ENCODE measurements at regions not wholly inside any gene's neighbourhood (a gene's known extent, or its start where the extent isn't known, plus 50 kb on each side); places are given as distances from the start of the nearest gene placed in this dataset.

DNA sequence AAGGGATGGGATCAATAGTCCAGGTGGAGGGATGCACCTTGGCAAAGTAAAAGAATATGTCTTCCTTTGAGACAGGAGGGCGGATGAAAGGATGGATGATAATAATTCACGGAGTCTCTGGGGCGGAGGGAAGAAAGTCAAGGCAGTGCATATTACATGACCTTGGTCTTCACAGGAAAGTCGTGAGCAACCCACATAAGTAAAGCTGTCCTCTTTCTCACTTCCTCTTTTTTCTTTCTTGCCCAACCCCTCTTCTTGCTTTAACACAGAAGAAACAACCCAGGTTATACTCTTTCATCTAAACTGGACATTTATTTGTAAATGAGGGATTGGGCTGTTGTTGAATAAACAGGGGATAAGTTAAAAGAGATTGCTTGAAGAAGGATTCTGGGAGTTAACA lies 168.7 kb upstream of the SKOR2 start (continued):
- TF ChIP-seq, protein P1, sequence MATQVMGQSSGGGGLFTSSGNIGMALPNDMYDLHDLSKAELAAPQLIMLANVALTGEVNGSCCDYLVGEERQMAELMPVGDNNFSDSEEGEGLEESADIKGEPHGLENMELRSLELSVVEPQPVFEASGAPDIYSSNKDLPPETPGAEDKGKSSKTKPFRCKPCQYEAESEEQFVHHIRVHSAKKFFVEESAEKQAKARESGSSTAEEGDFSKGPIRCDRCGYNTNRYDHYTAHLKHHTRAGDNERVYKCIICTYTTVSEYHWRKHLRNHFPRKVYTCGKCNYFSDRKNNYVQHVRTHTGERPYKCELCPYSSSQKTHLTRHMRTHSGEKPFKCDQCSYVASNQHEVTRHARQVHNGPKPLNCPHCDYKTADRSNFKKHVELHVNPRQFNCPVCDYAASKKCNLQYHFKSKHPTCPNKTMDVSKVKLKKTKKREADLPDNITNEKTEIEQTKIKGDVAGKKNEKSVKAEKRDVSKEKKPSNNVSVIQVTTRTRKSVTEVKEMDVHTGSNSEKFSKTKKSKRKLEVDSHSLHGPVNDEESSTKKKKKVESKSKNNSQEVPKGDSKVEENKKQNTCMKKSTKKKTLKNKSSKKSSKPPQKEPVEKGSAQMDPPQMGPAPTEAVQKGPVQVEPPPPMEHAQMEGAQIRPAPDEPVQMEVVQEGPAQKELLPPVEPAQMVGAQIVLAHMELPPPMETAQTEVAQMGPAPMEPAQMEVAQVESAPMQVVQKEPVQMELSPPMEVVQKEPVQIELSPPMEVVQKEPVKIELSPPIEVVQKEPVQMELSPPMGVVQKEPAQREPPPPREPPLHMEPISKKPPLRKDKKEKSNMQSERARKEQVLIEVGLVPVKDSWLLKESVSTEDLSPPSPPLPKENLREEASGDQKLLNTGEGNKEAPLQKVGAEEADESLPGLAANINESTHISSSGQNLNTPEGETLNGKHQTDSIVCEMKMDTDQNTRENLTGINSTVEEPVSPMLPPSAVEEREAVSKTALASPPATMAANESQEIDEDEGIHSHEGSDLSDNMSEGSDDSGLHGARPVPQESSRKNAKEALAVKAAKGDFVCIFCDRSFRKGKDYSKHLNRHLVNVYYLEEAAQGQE (IDR thresholded peaks at IDR 0.05; ENCODE audit: unreplicated experiment): no peak
- TF ChIP-seq ZNF114 (CRISPR knock-in tag; IDR thresholded peaks at IDR 0.05) (no peak), EZH2phosphoT487 (IDR thresholded peaks at IDR 0.05; ENCODE audit: unreplicated experiment) (no peak), EZH2 (IDR thresholded peaks at IDR 0.05; ENCODE audit: low read depth, unreplicated experiment) (no peak), STAT1 (IDR thresholded peaks at IDR 0.05; ENCODE audit: unreplicated experiment) (no peak), POLR2AphosphoS5 (IDR thresholded peaks at IDR 0.05; ENCODE audit: low read depth) (no peak)

GRCh38 chr18:47418746-47419145 lies 167.3 kb upstream of the SKOR2 start:
- TF ChIP-seq JUNB (IDR thresholded peaks at IDR 0.05; ENCODE audit: unreplicated experiment): no peak
- TF ChIP-seq, protein P2, sequence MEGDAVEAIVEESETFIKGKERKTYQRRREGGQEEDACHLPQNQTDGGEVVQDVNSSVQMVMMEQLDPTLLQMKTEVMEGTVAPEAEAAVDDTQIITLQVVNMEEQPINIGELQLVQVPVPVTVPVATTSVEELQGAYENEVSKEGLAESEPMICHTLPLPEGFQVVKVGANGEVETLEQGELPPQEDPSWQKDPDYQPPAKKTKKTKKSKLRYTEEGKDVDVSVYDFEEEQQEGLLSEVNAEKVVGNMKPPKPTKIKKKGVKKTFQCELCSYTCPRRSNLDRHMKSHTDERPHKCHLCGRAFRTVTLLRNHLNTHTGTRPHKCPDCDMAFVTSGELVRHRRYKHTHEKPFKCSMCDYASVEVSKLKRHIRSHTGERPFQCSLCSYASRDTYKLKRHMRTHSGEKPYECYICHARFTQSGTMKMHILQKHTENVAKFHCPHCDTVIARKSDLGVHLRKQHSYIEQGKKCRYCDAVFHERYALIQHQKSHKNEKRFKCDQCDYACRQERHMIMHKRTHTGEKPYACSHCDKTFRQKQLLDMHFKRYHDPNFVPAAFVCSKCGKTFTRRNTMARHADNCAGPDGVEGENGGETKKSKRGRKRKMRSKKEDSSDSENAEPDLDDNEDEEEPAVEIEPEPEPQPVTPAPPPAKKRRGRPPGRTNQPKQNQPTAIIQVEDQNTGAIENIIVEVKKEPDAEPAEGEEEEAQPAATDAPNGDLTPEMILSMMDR (conservative IDR thresholded peaks at IDR 0.05; ENCODE audit: low read depth in 2 of 2): no peak
- no peak for TF ChIP-seq ZNF462 (CRISPR knock-in tag; IDR thresholded peaks at IDR 0.05)
- TF ChIP-seq ETS1 (IDR thresholded peaks at IDR 0.05): no peak
- no peak for TF ChIP-seq ZNF331 (CRISPR knock-in tag; IDR thresholded peaks at IDR 0.05; ENCODE audit: low read depth)
- Histone ChIP-seq H3F3A (replicated peaks; ENCODE audit: low read depth) (no peaks in the 10 kb centered on the region), H2AFZ (no peak overlapping the region), H3K9me2 (ENCODE audit: insufficient read depth) (no peaks in the 10 kb centered on the region), H3K27ac (ENCODE audit: low read depth) (no peak overlapping the region), H3K4me3 (no peak overlapping the region), H3K4me1 (ENCODE audit: insufficient read depth) (peaks cover 8% of the 10 kb centered on the region; the same call in 1 of the 2 replicates), H3K79me2 (replicated peaks; ENCODE audit: insufficient read depth) (no peaks in the 10 kb centered on the region), H4K20me1 (replicated peaks; ENCODE audit: insufficient read depth) (no peaks in the 10 kb centered on the region), H3K36me3 (ENCODE audit: insufficient read depth) (no peaks in the 10 kb centered on the region), H3K4me2 (no peak overlapping the region), H3K27me3 (ENCODE audit: insufficient read depth) (peaks cover 62% of the 10 kb centered on the region)
- DNase-seq (ENCODE audit: low spot score) (peak; percentile 9), ATAC-seq (no peak)
- H3K36me3 Mint-ChIP-seq (ENCODE audit: low read depth): no peaks in the 10 kb centered on the region
- H3K27ac Mint-ChIP-seq: no peak overlapping the region
- no peaks in the 10 kb centered on the region for H3K9me3 Mint-ChIP-seq
- peaks cover 62% of the 10 kb centered on the region for H3K27me3 Mint-ChIP-seq (ENCODE audit: insufficient read depth, low read depth, poor library complexity)
- H3K4me3 Mint-ChIP-seq: no peak overlapping the region
- H3K4me1 Mint-ChIP-seq: peaks cover 30% of the 10 kb centered on the region
